Smooth muscle cell (in vitro differentiated cells): ENCODE measurements at regions not wholly inside any gene's neighbourhood (a gene's known extent, or its start where the extent isn't known, plus 50 kb on each side); places are given as distances from the start of the nearest gene placed in this dataset.

Experiments
- DNase-seq: peaks from one replicate; lab custom pipeline; 2025; ENCODE audit not compliant: unreplicated experiment; lab: John Stamatoyannopoulos, UW
- H2AFZ ChIP-seq: fragments of 200-600 bp; sonication (generic); 2 replicates; pipeline ENCODE4 v1.6.0; 2016; ENCODE audit warnings: antibody characterized with exemption, low read depth, mild to moderate bottlenecking
- H3F3A ChIP-seq: fragments of 200-600 bp; sonication (generic); 2 replicates; pipeline ENCODE4 v1.6.0; 2017; ENCODE audit warnings: antibody characterized with exemption, low read depth
- H3K27ac ChIP-seq: fragments of 200-600 bp; sonication (generic); 2 replicates; pipeline ENCODE4 v1.5.1; 2016; ENCODE audit warnings: low read depth, mild to moderate bottlenecking
- H3K27me3 ChIP-seq: fragments of 200-600 bp; sonication (generic); 2 replicates; pipeline ENCODE4 v1.6.1; 2016; ENCODE audit warnings: low read depth, mild to moderate bottlenecking
- H3K36me3 ChIP-seq: fragments of 200-600 bp; sonication (generic); 2 replicates; pipeline ENCODE4 v1.5.1; 2016; ENCODE audit warnings: low read depth
- H3K4me1 ChIP-seq: fragments of 200-600 bp; sonication (generic); 2 replicates; pipeline ENCODE4 v1.5.1; 2016; ENCODE audit warnings: low read depth
- H3K4me2 ChIP-seq: fragments of 200-600 bp; sonication (generic); 2 replicates; pipeline ENCODE4 v1.6.0; 2016; ENCODE audit warnings: mild to moderate bottlenecking
- H3K4me3 ChIP-seq: fragments of 200-600 bp; sonication (generic); 2 replicates; pipeline ENCODE4 v1.5.1; 2016; ENCODE audit warnings: mild to moderate bottlenecking
- H3K79me2 ChIP-seq: fragments of 200-600 bp; sonication (generic); 2 replicates; pipeline ENCODE4 v1.6.0; 2016; ENCODE audit warnings: low read depth, mild to moderate bottlenecking
- H3K9ac ChIP-seq: fragments of 200-600 bp; sonication (generic); 2 replicates; pipeline ENCODE4 v1.6.0; 2016; ENCODE audit warnings: low read depth
- H3K9me3 ChIP-seq: fragments of 200-600 bp; sonication (generic); replicated peaks from 2 replicates; pipeline ENCODE4 v1.5.1; 2016; ENCODE audit warnings: low read depth
- H4K20me1 ChIP-seq: fragments of 200-600 bp; sonication (generic); 2 replicates; pipeline ENCODE4 v1.6.0; 2016; ENCODE audit warnings: low read depth
- WGBS: methylation state at CpG from one replicate; pipeline ENCODE4 v1.1.7; 2016; ENCODE audit warnings: low lambda C conversion rate; 5-methylcytosine and 5-hydroxymethylcytosine counted together
- TF ChIP-seq, protein P1 (sequence below): fragments of 200-600 bp; sonication (generic); IDR thresholded peaks from 2 replicates; pipeline ENCODE4 v1.5.1; 2017; ENCODE audit warnings: borderline replicate concordance, mild to moderate bottlenecking, antibody characterized with exemption; ENCODE audit not compliant: insufficient read depth, poor library complexity, severe bottlenecking

DNA sequence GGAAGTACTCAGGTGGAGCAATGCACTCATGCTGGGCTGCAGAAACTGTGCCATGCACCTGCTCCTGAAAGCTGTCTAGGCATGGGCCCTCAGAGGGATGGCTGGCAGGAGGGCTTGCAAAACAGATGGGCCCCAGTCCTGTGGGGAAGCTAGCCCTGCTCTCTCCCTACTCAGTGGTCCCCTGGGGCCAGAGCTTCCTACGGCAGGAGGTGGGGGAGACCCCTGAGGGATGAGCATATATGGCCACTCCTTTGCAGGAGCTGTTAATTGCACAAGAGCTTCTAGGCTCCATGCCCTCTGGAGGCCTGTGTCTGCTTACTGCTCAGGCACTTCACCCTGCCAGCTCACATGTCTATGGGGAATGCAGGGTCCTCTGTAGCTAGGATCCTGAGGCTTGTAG lies 545.3 kb upstream of the PTPRD start:
- Histone ChIP-seq H3K27me3 (no peaks in the 10 kb centered on the region), H4K20me1 (no peaks in the 10 kb centered on the region), H3K9ac (no peak overlapping the region), H3K4me2 (peak overlapping the region; percentile 23), H2AFZ (peak overlapping the region; percentile 57), H3K27ac (peak overlapping the region; percentile 60), H3K9me3 (no peaks in the 10 kb centered on the region), H3K79me2 (no peaks in the 10 kb centered on the region), H3K36me3 (peaks cover 3% of the 10 kb centered on the region), H3K4me3 (no peak overlapping the region), H3F3A (no peaks in the 10 kb centered on the region), H3K4me1 (no peaks in the 10 kb centered on the region)
- no peak for DNase-seq
- 81% methylated on average over 1 of the region's 1 CpG for WGBS
- TF ChIP-seq, protein P1, sequence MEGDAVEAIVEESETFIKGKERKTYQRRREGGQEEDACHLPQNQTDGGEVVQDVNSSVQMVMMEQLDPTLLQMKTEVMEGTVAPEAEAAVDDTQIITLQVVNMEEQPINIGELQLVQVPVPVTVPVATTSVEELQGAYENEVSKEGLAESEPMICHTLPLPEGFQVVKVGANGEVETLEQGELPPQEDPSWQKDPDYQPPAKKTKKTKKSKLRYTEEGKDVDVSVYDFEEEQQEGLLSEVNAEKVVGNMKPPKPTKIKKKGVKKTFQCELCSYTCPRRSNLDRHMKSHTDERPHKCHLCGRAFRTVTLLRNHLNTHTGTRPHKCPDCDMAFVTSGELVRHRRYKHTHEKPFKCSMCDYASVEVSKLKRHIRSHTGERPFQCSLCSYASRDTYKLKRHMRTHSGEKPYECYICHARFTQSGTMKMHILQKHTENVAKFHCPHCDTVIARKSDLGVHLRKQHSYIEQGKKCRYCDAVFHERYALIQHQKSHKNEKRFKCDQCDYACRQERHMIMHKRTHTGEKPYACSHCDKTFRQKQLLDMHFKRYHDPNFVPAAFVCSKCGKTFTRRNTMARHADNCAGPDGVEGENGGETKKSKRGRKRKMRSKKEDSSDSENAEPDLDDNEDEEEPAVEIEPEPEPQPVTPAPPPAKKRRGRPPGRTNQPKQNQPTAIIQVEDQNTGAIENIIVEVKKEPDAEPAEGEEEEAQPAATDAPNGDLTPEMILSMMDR: no peak

DNA sequence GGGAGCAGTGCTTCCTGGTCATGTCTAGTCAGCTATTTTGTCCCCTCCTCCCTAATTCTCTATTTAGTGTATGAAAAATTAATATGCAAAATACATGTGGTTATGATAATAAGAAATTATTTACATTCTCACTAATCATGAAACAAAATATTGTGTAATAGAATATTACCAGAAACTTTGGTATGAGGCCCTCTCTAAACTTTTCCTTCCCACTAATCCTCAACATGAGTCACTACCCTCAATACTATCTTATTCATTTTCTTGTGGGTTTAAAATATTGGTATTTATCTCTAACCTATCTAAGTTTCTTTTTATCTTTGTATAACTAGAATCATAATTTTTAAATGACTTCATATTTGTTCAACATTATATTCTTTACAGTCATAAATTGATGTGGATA lies 545.9 kb upstream of the PTPRD start:
- Histone ChIP-seq H3K27ac (peak overlapping the region; percentile 62), H3K4me3 (no peak overlapping the region), H4K20me1 (no peaks in the 10 kb centered on the region), H3F3A (no peaks in the 10 kb centered on the region), H2AFZ (peak overlapping the region; percentile 57), H3K9me3 (no peaks in the 10 kb centered on the region), H3K27me3 (no peaks in the 10 kb centered on the region), H3K4me1 (no peaks in the 10 kb centered on the region), H3K9ac (no peak overlapping the region), H3K36me3 (peaks cover 3% of the 10 kb centered on the region), H3K4me2 (peak overlapping the region; percentile 23), H3K79me2 (no peaks in the 10 kb centered on the region)
- TF ChIP-seq, protein P1: no peak
- DNase-seq: no peak

DNA sequence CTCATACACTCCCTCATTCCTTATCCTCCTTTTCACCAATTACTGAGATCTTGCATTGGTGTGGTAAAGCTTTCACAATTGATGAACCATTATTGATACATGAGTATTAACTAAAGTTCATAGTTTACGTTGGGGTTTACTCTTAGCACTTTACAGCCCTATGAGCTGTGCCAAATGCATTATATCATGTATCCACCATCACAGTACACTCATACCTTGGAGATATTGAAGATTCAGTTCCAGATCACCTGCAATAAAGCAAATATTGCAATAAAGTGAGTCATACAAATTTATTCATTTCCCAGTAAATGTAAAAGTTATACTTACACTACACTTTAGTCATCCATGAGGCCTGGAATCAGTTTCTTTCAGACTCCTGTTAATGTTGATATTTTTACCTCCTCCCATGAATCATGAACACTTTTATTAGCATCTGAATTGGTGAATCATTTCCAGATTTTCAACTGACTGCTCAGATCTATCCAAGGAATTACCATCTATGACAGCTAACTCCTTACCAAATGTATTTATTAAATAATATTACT lies 546.6 kb upstream of the PTPRD start:
- Histone ChIP-seq H3K4me3 (no peak overlapping the region), H3K4me2 (no peak overlapping the region), H3K79me2 (no peaks in the 10 kb centered on the region), H3K27me3 (no peaks in the 10 kb centered on the region), H3K4me1 (no peaks in the 10 kb centered on the region), H4K20me1 (no peaks in the 10 kb centered on the region), H3K9me3 (no peaks in the 10 kb centered on the region), H3K9ac (no peak overlapping the region), H3K27ac (peak overlapping the region; percentile 62), H3K36me3 (peaks cover 3% of the 10 kb centered on the region), H2AFZ (no peak overlapping the region), H3F3A (no peaks in the 10 kb centered on the region)
- TF ChIP-seq, protein P1: no peak
- WGBS: 71% methylated on average over 1 of the region's 1 CpG
- DNase-seq: no peak

DNA sequence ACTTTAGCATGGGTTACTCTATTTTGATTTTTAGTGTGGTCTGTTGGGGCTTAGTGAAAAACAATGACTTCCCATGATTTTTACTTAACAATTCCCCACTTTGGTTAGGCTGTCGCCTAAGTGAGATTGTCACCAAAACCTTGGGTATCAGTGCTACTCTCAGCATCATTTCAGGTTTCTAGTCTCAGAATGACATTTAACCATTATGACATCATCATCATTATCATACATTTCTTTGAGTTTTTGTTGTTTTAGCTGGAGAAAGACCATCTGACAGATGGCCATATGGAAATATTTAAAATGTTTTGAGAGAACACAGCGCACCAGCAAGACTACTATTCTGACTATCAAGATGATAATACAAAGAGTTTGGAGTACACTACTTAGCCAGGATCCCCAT lies 551.0 kb upstream of the PTPRD start:
- no peak overlapping the region for H2AFZ ChIP-seq
- H3F3A ChIP-seq: no peaks in the 10 kb centered on the region
- H3K27me3 ChIP-seq: no peaks in the 10 kb centered on the region
- H3K4me1 ChIP-seq: no peaks in the 10 kb centered on the region
- H3K36me3 ChIP-seq: peaks cover 3% of the 10 kb centered on the region
- H3K4me3 ChIP-seq: no peak overlapping the region
- DNase-seq: no peak
- no peaks in the 10 kb centered on the region for H3K79me2 ChIP-seq
- 95% methylated on average over 2 of the region's 2 CpGs for WGBS
- H3K4me2 ChIP-seq: no peak overlapping the region
- H3K27ac ChIP-seq: no peak overlapping the region
- H4K20me1 ChIP-seq: no peaks in the 10 kb centered on the region
- no peaks in the 10 kb centered on the region for H3K9me3 ChIP-seq
- TF ChIP-seq, protein P1: no peak
- H3K9ac ChIP-seq: no peak overlapping the region
